ENCODE measurements at regions not wholly inside any gene's neighbourhood (a gene's known extent, or its start where the extent isn't known, plus 50 kb on each side); places are given as distances from the start of the nearest gene placed in this dataset.

GRCh38 chr2:128701418-128701817, 382.8 kb upstream of the HS6ST1 start:
- intact Hi-C loops (cut with DNase I), result no loop called here
- no peaks in the 10 kb centered on the region for H3K27me3 ChIP-seq
- TF ChIP-seq, protein P1, sequence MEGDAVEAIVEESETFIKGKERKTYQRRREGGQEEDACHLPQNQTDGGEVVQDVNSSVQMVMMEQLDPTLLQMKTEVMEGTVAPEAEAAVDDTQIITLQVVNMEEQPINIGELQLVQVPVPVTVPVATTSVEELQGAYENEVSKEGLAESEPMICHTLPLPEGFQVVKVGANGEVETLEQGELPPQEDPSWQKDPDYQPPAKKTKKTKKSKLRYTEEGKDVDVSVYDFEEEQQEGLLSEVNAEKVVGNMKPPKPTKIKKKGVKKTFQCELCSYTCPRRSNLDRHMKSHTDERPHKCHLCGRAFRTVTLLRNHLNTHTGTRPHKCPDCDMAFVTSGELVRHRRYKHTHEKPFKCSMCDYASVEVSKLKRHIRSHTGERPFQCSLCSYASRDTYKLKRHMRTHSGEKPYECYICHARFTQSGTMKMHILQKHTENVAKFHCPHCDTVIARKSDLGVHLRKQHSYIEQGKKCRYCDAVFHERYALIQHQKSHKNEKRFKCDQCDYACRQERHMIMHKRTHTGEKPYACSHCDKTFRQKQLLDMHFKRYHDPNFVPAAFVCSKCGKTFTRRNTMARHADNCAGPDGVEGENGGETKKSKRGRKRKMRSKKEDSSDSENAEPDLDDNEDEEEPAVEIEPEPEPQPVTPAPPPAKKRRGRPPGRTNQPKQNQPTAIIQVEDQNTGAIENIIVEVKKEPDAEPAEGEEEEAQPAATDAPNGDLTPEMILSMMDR (IDR thresholded peaks at IDR 0.05), result no peak

GRCh38 chr2:128702616-128703015, 383.9 kb upstream of the HS6ST1 start:
- Histone ChIP-seq H3K4me1 (no peaks in the 10 kb centered on the region), H3K9me3 (peaks cover 4% of the 10 kb centered on the region in 2 donors), H3K27me3 (no peaks in the 10 kb centered on the region), H3K4me3 (no peak overlapping the region), H3K27ac (no peak overlapping the region), H3K36me3 (no peaks in the 10 kb centered on the region)
- DNase-seq (ENCODE audit: low spot score in 2 of 2), result no peak
- intact Hi-C loops (cut with DNase I), result no loop called here
- TF ChIP-seq, protein P1 (IDR thresholded peaks at IDR 0.05), result no peak

More at GRCh38 chr2:128701418-128701817, 382.8 kb upstream of the HS6ST1 start:
- H3K27ac ChIP-seq, result no peak overlapping the region
- no peak overlapping the region for H3K4me3 ChIP-seq
- no peaks in the 10 kb centered on the region for H3K9me3 ChIP-seq
- no peak for DNase-seq (ENCODE audit: low spot score in 2 of 2)
- H3K36me3 ChIP-seq, result no peaks in the 10 kb centered on the region
- no peaks in the 10 kb centered on the region for H3K4me1 ChIP-seq

DNA sequence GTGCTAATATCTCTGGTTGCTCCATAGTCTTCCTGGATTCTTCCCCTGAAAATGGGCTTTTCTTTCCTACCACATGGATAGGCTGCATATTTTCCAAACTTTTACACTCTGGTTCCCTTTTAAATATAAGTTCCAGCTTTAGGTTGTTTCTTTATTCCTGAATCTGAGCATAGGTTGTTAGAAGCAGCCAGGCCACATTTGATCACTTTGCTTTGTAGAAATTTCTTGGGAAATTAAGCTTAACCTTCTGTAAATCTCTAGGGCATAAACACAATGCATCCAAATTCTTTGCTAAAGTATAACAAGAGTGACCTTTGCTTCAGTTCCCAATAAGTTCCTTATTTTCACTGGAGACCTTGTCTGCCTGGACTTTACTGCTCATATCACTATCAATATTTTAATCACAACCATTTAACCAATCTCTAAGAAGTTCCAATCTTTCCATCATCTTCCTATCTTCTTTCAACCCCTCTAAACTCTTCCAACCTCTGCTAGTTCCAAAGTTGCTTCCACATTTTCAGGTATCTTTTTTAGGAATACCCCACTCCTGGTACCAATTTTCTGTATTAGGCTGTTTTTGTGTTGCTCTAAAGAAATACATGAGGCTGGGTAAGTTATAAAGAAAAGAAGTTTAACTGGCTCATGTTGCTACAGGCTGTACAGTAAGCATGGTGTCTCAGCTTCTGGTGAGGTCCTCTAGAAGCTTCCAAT, 389.6 kb upstream of the HS6ST1 start:
- Histone ChIP-seq H3K4me3 (no peak overlapping the region), H3K27ac (no peak overlapping the region), H3K27me3 (no peaks in the 10 kb centered on the region), H3K9me3 (peaks cover 13 to 21% of the 10 kb centered on the region in 2 donors), H3K36me3 (no peaks in the 10 kb centered on the region), H3K4me1 (no peaks in the 10 kb centered on the region)
- no peak for DNase-seq (ENCODE audit: low spot score in 2 of 2)
- TF ChIP-seq, protein P1 (IDR thresholded peaks at IDR 0.05), result no peak
- intact Hi-C loops (cut with DNase I), result no loop called here

DNA sequence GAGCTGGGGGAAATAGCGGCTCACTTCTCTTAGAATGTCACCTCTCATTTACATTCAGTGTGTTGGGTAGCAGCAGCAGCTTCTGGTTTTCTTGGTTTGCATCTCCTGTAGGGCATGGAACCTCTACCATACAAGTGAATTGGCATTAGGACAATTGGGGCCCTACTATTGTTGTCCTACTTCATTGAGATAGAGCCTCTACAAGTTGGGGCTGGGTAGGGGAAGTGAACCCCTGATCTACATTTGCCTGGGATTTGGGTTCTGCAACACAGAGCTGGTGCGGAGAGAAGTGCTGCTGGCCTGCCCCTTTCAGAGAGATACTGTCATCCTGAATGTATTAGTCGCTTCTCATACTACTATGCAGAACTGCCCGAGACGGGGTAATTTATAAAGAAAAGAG, 391.6 kb upstream of the HS6ST1 start:
- H3K27ac ChIP-seq, result no peak overlapping the region
- H3K4me3 ChIP-seq, result no peak overlapping the region
- DNase-seq (ENCODE audit: low spot score in 2 of 2), result no peak
- TF ChIP-seq, protein P1 (IDR thresholded peaks at IDR 0.05), result no peak
- intact Hi-C loops (cut with DNase I), result no loop called here
- H3K36me3 ChIP-seq, result no peaks in the 10 kb centered on the region
- H3K9me3 ChIP-seq, result peaks cover 13 to 21% of the 10 kb centered on the region in 2 donors
- H3K4me1 ChIP-seq, result no peaks in the 10 kb centered on the region
- no peaks in the 10 kb centered on the region for H3K27me3 ChIP-seq

GRCh38 chr2:128710729-128711128, 392.1 kb upstream of the HS6ST1 start:
- Histone ChIP-seq H3K36me3 (no peaks in the 10 kb centered on the region), H3K27ac (no peak overlapping the region), H3K27me3 (no peaks in the 10 kb centered on the region), H3K9me3 (peaks cover 13 to 21% of the 10 kb centered on the region in 2 donors), H3K4me1 (no peaks in the 10 kb centered on the region), H3K4me3 (no peak overlapping the region)
- intact Hi-C loops (cut with DNase I), result no loop called here
- TF ChIP-seq, protein P1 (IDR thresholded peaks at IDR 0.05), result no peak
- no peak for DNase-seq (ENCODE audit: low spot score in 2 of 2)
